D721Med (cell line): ENCODE measurements at regions not wholly inside any gene's neighbourhood (a gene's known extent, or its start where the extent isn't known, plus 50 kb on each side); places are given as distances from the start of the nearest gene placed in this dataset.

Experiments
- DNase-seq: peaks from one replicate; pipeline ENCODE4 v3.0.0; 2011; ENCODE audit warnings: low spot score; ENCODE audit not compliant: insufficient read length
- FAIRE-seq: peaks from 2 replicates; lab custom pipeline; 2011; peaks lifted over from hg19 to GRCh38; lab: Jason Lieb, UNC
- TF ChIP-seq, protein P1 (sequence below): IDR thresholded peaks from 2 replicates; pipeline ENCODE4 v1.5.1; 2012; ENCODE audit warnings: mild to moderate bottlenecking, control low read depth; ENCODE audit not compliant: insufficient read depth; ENCODE audit errors: missing control alignments

GRCh38 chr5:136799806-136800372 lies 434.5 kb upstream of the TRPC7 start:
- no peak for DNase-seq
- no peak for FAIRE-seq
- TF ChIP-seq, protein P1, sequence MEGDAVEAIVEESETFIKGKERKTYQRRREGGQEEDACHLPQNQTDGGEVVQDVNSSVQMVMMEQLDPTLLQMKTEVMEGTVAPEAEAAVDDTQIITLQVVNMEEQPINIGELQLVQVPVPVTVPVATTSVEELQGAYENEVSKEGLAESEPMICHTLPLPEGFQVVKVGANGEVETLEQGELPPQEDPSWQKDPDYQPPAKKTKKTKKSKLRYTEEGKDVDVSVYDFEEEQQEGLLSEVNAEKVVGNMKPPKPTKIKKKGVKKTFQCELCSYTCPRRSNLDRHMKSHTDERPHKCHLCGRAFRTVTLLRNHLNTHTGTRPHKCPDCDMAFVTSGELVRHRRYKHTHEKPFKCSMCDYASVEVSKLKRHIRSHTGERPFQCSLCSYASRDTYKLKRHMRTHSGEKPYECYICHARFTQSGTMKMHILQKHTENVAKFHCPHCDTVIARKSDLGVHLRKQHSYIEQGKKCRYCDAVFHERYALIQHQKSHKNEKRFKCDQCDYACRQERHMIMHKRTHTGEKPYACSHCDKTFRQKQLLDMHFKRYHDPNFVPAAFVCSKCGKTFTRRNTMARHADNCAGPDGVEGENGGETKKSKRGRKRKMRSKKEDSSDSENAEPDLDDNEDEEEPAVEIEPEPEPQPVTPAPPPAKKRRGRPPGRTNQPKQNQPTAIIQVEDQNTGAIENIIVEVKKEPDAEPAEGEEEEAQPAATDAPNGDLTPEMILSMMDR: no peak

DNA sequence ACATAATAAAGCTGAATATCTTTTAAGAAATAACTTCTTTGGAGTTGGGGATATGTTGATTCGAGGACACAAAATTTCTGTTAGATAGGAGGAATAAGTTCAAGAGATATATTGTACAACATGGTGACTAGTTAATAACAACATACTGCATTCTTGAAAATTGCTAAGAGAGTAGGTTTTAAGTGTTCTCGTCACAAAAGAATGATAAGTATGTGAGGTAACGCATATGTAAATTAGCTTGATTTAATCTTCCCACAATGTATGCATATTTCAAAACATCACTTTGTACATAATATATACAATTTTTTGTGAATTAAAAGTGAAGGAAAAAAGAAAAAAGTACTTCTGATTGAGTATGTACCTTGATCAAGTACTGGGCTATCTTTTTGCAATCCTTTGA lies 428.0 kb upstream of the TRPC7 start:
- DNase-seq: no peak
- TF ChIP-seq, protein P1: no peak
- no peak for FAIRE-seq

DNA sequence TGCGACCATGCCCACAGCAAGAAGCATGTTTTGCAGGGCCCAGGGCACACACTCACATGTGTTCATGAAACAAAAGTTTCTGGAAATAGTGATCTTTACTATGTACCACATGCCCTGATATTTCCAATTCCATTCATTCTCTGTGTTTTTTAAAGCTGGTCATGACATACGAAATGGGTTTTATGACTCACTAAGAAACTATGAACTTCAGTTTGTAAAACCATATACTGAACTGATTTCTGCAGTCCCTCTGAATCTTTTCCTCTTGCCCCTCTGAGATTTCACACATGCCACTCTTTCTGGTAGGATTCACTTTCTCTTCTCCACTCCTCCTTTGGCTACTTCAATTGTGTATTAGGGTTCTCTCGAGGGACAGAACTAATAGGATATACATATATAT lies 416.1 kb upstream of the TRPC7 start:
- DNase-seq (no peak), FAIRE-seq (no peak)
- TF ChIP-seq, protein P1: no peak

DNA sequence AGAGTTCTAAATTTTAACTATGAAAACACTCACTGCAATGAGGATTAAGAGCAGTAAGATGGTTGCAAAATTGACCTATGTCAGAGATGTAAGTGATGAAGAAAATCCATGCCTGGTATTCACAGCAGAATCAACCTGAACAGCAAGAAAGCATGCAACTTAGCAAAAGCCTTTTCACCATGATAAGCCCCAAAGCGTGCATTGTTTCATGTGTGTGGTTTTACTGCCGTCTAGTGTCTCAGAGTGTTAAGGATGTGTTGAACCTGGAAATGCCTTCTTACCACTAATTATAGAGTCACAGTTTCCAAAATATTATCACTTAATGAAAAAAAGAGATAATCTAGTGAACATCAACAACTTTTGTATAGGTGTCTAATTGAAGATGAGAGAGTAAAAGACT lies 415.2 kb upstream of the TRPC7 start:
- no peak for DNase-seq
- no peak for FAIRE-seq
- TF ChIP-seq, protein P1: peak; percentile 43

DNA sequence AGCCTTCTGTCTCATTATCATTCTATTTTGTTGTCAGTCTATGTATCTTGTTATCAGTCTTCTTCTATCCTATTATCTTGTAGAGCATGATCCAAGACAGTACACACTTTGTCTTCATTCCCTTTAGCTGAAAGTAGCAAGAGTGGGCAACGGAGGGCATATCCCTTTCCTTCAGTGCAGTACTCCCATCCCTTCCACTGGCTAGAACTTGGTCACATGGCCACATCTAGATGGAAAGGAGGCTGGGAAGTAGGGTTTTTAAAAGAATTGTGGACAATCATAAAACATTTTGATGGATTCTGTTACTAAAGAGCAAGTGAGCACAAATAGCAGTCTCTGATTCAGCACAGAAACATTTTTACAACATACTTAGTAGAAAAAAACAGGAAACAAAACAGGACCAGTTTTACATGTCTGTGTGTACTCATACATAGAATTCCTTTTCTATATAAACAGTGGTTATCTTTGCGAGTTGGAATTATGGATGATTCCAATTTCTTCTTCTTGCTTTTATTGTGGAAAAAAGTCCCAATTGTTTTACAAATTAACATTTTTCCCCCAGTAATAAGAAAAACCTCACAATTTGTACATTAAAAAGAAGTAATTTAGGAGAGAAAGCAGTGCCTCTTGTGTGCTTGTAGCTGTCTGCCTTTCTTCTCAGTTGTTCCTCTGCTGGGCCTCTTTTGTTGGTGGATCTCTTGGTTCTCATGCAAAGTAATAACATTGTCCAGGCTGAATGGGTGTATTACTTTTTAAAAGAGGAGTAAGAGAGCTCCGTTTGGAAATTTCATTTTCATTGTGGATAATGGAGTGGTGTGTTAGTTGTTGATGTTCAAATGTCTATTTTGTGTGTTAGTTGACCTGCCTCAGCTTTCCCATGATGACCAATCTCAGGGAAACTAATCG lies 410.9 kb upstream of the TRPC7 start:
- DNase-seq (no peak), FAIRE-seq (no peak)
- TF ChIP-seq, protein P1: no peak

- FAIRE-seq (no peak), DNase-seq (no peak)
- TF ChIP-seq, protein P1: no peak
These were observed 407.1 kb upstream of the TRPC7 start for GRCh38 chr5:136772491-136772890.
